GM12878 (cell line): ENCODE measurements at regions not wholly inside any gene's neighbourhood (a gene's known extent, or its start where the extent isn't known, plus 50 kb on each side); places are given as distances from the start of the nearest gene placed in this dataset.

Experiments used
- ATAC-seq: fragments of 200-7000 bp; cut with Tn5 transposase; 3 replicates; pipeline ENCODE4 v1.9.1; 2020; ENCODE audit warnings: mild to moderate bottlenecking, moderate library complexity
- BruUV-seq: library from RNA; stranded (reverse); fragments of 400-500 nt; replicated peaks from 2 replicates; lab custom pipeline; 2021; lab: Mats Ljungman, UMichigan
- CTCF ChIA-PET: fragments of 300-600 bp; sonication (Branson Sonifier 250); formaldehyde crosslinking; extraction: SDS; loops from one replicate; lab custom pipeline; 2021; ENCODE audit warnings: inconsistent platforms; lab: Yijun Ruan, JAX
- POLR2A ChIA-PET: fragments of 350-600 bp; formaldehyde crosslinking; extraction: SDS; loops from one replicate; lab custom pipeline; 2021; ENCODE audit warnings: inconsistent platforms; lab: Charles Lee
- RAD21 ChIA-PET: fragments of 300-600 bp; sonication (Branson Sonifier 250); formaldehyde crosslinking; loops from one replicate; lab custom pipeline; 2023; ENCODE audit warnings: antibody characterized with exemption; ENCODE audit not compliant: unreplicated experiment; lab: Charles Lee
- SMC1A ChIA-PET: fragments of 300-600 bp; sonication (Branson Sonifier 250); formaldehyde crosslinking; loops from one replicate; lab custom pipeline; 2023; ENCODE audit not compliant: unreplicated experiment, uncharacterized antibody; lab: Charles Lee
- DNase-seq: peaks from one replicate; pipeline ENCODE4 v3.0.0-alpha.2; 2011; ENCODE audit warnings: low read depth, low spot score
- FAIRE-seq: peaks from 3 replicates; lab custom pipeline; 2011; peaks lifted over from hg19 to GRCh38; lab: Jason Lieb, UNC
- H2AFZ ChIP-seq: 2 replicates; pipeline ENCODE4 v1.6.0; 2011; ENCODE audit warnings: low read depth, low read length, control low read depth; ENCODE audit not compliant: control insufficient read depth
- H3K27ac ChIP-seq: 2 replicates; pipeline ENCODE4 v1.5.1; 2011; ENCODE audit warnings: control low read depth; ENCODE audit not compliant: control insufficient read depth, insufficient read depth
- H3K27me3 ChIP-seq, 2 experiments: replicated peaks in 1 of 2; 2 replicates each; pipeline versions ENCODE4 v1.6.0 to v1.6.1; 2011; ENCODE audit warnings: low read length in 1 of 2; ENCODE audit not compliant: control insufficient read depth in 2 of 2, insufficient read depth in 2 of 2
- H3K36me3 ChIP-seq, 2 experiments: 2 replicates each; pipeline ENCODE4 v1.5.1; 2011; ENCODE audit warnings: low read length in 1 of 2; ENCODE audit not compliant: control insufficient read depth in 2 of 2, insufficient read depth in 2 of 2
- H3K4me1 ChIP-seq: 2 replicates; pipeline ENCODE4 v1.6.1; 2011; ENCODE audit warnings: mild to moderate bottlenecking, low read length, moderate library complexity, mixed read lengths; ENCODE audit not compliant: control insufficient read depth, insufficient read depth
- H3K4me2 ChIP-seq: 2 replicates; pipeline ENCODE4 v1.6.0; 2011; ENCODE audit warnings: control low read depth; ENCODE audit not compliant: control insufficient read depth, insufficient read depth
- H3K4me3 ChIP-seq: fragments of 200-600 bp; sonication (generic); 2 replicates; pipeline ENCODE4 v1.5.1; 2016
- H3K79me2 ChIP-seq: 2 replicates; pipeline ENCODE4 v1.6.0; 2011; ENCODE audit warnings: low read length; ENCODE audit not compliant: control insufficient read depth, insufficient read depth
- H3K9ac ChIP-seq: 2 replicates; pipeline ENCODE4 v1.8.0; 2011; ENCODE audit warnings: low read length, control low read depth, mixed read lengths; ENCODE audit not compliant: control insufficient read depth, insufficient read depth
- H3K9me3 ChIP-seq: replicated peaks from 3 replicates; pipeline ENCODE4 v1.5.1; 2011; ENCODE audit warnings: mild to moderate bottlenecking, low read length; ENCODE audit not compliant: control insufficient read depth, insufficient read depth
- H4K20me1 ChIP-seq: 2 replicates; pipeline ENCODE4 v1.6.0; 2011; ENCODE audit not compliant: control insufficient read depth, insufficient read depth
- ASH2L ChIP-seq: fragments of 300-600, 200-600 bp; sonication (generic); IDR thresholded peaks from 2 replicates; pipeline ENCODE4 v1.6.1; 2017; ENCODE audit warnings: low read depth, mild to moderate bottlenecking, borderline replicate concordance
- BHLHE40 ChIP-seq, 2 experiments: fragments of 450-650 bp in 1 of 2; IDR thresholded peaks; 2 replicates each; pipeline ENCODE4 v1.6.1; 2011 to 2017; ENCODE audit warnings: low read depth in 2 of 2, borderline replicate concordance in 1 of 2, improper control_type of control experiment in 1 of 2, low read length in 1 of 2, mild to moderate bottlenecking in 1 of 2
- E2F8 ChIP-seq: fragments of 450-650 bp; IDR thresholded peaks from 2 replicates; pipeline ENCODE4 v1.6.1; 2018; ENCODE audit warnings: mild to moderate bottlenecking, low read depth, moderate library complexity; ENCODE audit not compliant: partially characterized antibody
- E4F1 ChIP-seq: fragments of 450-650 bp; IDR thresholded peaks from 2 replicates; pipeline ENCODE4 v1.6.1; 2018; ENCODE audit warnings: borderline replicate concordance, mild to moderate bottlenecking; ENCODE audit not compliant: partially characterized antibody
- EED ChIP-seq: sonication (generic); IDR thresholded peaks from 2 replicates; pipeline ENCODE4 v1.6.1; 2016; ENCODE audit warnings: antibody characterized with exemption, low read depth
- ELK1 ChIP-seq: IDR thresholded peaks from 2 replicates; pipeline ENCODE4 v1.6.1; 2012; ENCODE audit warnings: low read depth, low read length, improper control_type of control experiment
- IRF5 ChIP-seq: fragments of 450-650 bp; IDR thresholded peaks from 2 replicates; pipeline ENCODE4 v1.6.1; 2017; ENCODE audit warnings: borderline replicate concordance
- MEF2B ChIP-seq: fragments of 450-650 bp; IDR thresholded peaks from 2 replicates; pipeline ENCODE4 v1.6.1; 2018; ENCODE audit warnings: mild to moderate bottlenecking, moderate library complexity; ENCODE audit not compliant: partially characterized antibody, poor library complexity, severe bottlenecking
- MTA2 ChIP-seq: fragments of 450-650 bp; IDR thresholded peaks from 2 replicates; pipeline ENCODE4 v1.6.1; 2016; ENCODE audit warnings: low read depth, mild to moderate bottlenecking, moderate library complexity
- MYC ChIP-seq: IDR thresholded peaks from 2 replicates; pipeline ENCODE4 v1.6.1; 2011; ENCODE audit warnings: mild to moderate bottlenecking, low read length, moderate library complexity, inconsistent platforms; ENCODE audit not compliant: insufficient read depth, insufficient replicate concordance, insufficient read length, severe bottlenecking
- RFX5 ChIP-seq: IDR thresholded peaks from 2 replicates; pipeline ENCODE4 v1.6.1; 2011; ENCODE audit warnings: low read depth, low read length, improper control_type of control experiment
- SP1 ChIP-seq: IDR thresholded peaks from one replicate; pipeline ENCODE4 v1.6.1; 2011; ENCODE audit warnings: low read depth, low read length
- SREBF2 ChIP-seq: IDR thresholded peaks from 2 replicates; pipeline ENCODE4 v1.6.1; 2012; ENCODE audit warnings: mild to moderate bottlenecking, low read length
- ZNF24 ChIP-seq: fragments of 450-650 bp; IDR thresholded peaks from 2 replicates; pipeline ENCODE4 v1.6.1; 2017; ENCODE audit warnings: antibody characterized with exemption, mild to moderate bottlenecking
- WGBS: methylation state at CpG from one replicate; pipeline ENCODE4 v1.1.6; 2016; ENCODE audit warnings: low lambda C conversion rate; ENCODE audit not compliant: insufficient replicate concordance, insufficient coverage; ENCODE audit errors: missing lambda C conversion rate; 5-methylcytosine and 5-hydroxymethylcytosine counted together
- in situ Hi-C: fragments of 300-500 bp; cut with MboI; formaldehyde crosslinking; loops from 9 replicates; pipeline ENCODE4 v1.14.3; 2018; ENCODE audit warnings: mixed read lengths
- intact Hi-C: fragments of 100-400 bp; cut with micrococcal nuclease; formaldehyde crosslinking; loops from one replicate; pipeline ENCODE4 v1.14.2; 2022; ENCODE audit not compliant: unreplicated experiment

DNA sequence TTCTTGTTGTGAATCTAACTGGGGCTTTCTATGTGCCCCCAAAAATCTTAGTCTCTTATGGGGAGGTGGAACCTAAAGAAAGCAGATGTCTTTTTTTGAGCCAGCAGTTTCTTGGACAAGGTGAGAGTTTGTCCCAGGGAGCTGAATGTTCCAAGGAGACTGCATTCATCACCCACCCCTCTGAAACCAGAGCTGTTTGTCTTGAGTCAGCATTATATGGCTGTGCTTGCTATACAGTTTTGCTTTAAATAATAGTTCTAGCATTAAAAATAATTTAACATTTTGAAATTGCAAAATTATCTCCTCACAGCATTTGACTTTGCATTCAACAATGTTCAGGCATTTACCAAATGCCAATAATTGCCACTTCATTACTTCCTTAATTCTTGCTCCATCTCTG lies 813.3 kb downstream of the BCL11B start (continued):
- TF ChIP-seq E4F1: no peak

GRCh38 chr14:98462908-98463307 lies 809.1 kb downstream of the BCL11B start:
- intact Hi-C loops: no loop called here
- SMC1A ChIA-PET: interaction anchor here (0.5 kb wide), 1 partner anchor 141 kb away, joined by 3 read pairs; no protein-coding TSS in a partner anchor
- H4K20me1 ChIP-seq: no peaks in the 10 kb centered on the region
- CTCF ChIA-PET: no interaction called here
- no peak for FAIRE-seq
- no peak overlapping the region for H2AFZ ChIP-seq
- POLR2A ChIA-PET: no interaction called here
- H3K4me3 ChIP-seq: no peak overlapping the region
- H3K9ac ChIP-seq: no peak overlapping the region
- in situ Hi-C loops: no loop called here
- WGBS: 17% methylated on average over 7 of the region's 7 CpGs
- no peak for ATAC-seq
- no peak overlapping the region for H3K27ac ChIP-seq
- H3K4me1 ChIP-seq: no peaks in the 10 kb centered on the region
- no peaks in the 10 kb centered on the region for H3K36me3 ChIP-seq
- BruUV-seq: no TSS peak
- no peak overlapping the region for H3K4me2 ChIP-seq
- no peaks in the 10 kb centered on the region for H3K79me2 ChIP-seq
- no peaks in the 10 kb centered on the region for H3K9me3 ChIP-seq
- no peaks in the 10 kb centered on the region for H3K27me3 ChIP-seq
- DNase-seq: no peak
- RAD21 ChIA-PET: no interaction called here
- TF ChIP-seq EED (no peak), SP1 (no peak), ELK1 (no peak), ASH2L (no peak), MYC (no peak), IRF5 (no peak), SREBF2 (no peak), ZNF24 (no peak), E2F8 (no peak), MEF2B (no peak), RFX5 (no peak), MTA2 (no peak), BHLHE40 (IDR thresholded peaks at IDR 0.05; ENCODE audit: borderline replicate concordance in 1 of 2, low read depth in 2 of 2, low read length in 1 of 2) (no peak)
